Ascending aorta (tissue), 2 donors: ENCODE measurements at regions not wholly inside any gene's neighbourhood (a gene's known extent, or its start where the extent isn't known, plus 50 kb on each side); places are given as distances from the start of the nearest gene placed in this dataset.

Experiments used
- DNase-seq, 2 donors: peaks; one replicate each; pipeline ENCODE4 v3.0.0-alpha.2; 2019; ENCODE audit warnings: low spot score in 2 of 2
- H3K27ac ChIP-seq, 2 donors: fragments of 200-600 bp; sonication (generic); one replicate each; pipeline ENCODE4 v1.5.1; 2016 to 2017; ENCODE audit warnings: mild to moderate bottlenecking in 1 of 2
- H3K27me3 ChIP-seq: fragments of 200-600 bp; sonication (generic); one replicate; pipeline ENCODE4 v1.5.1; 2017
- H3K36me3 ChIP-seq, 2 donors: fragments of 200-600 bp; sonication (generic); one replicate each; pipeline ENCODE4 v1.5.1; 2016
- H3K4me1 ChIP-seq, 2 donors: fragments of 200-600 bp; sonication (generic); one replicate each; pipeline ENCODE4 v1.5.1; 2016 to 2017; ENCODE audit warnings: mild to moderate bottlenecking in 1 of 2
- H3K4me3 ChIP-seq, 2 donors: fragments of 200-600 bp; sonication (generic); one replicate each; pipeline ENCODE4 v1.5.1; 2016 to 2017; ENCODE audit warnings: mild to moderate bottlenecking in 1 of 2
- H3K9me3 ChIP-seq, 2 donors: fragments of 200-600 bp; sonication (generic); one replicate each; pipeline ENCODE4 v1.5.1; 2016
- intact Hi-C: fragments of 100-400 bp; cut with DNase I; formaldehyde crosslinking; loops from one replicate; pipeline ENCODE4 v1.15.1; 2023
- TF ChIP-seq, protein P1 (sequence below), 3 experiments: fragments of 200-600 bp in 2 of 3; fragments of 450-650 bp in 1 of 3; sonication (generic) in 2 of 3; IDR thresholded peaks; one replicate each; pipeline ENCODE4 v1.5.1; 2016 to 2019; ENCODE audit warnings: antibody characterized with exemption in 3 of 3, mild to moderate bottlenecking in 1 of 3, moderate library complexity in 1 of 3

- intact Hi-C loops = no loop called here
- H3K27me3 ChIP-seq = no peaks in the 10 kb centered on the region
- no peaks in the 10 kb centered on the region for H3K4me1 ChIP-seq
- no peaks in the 10 kb centered on the region for H3K36me3 ChIP-seq
- TF ChIP-seq, protein P1, sequence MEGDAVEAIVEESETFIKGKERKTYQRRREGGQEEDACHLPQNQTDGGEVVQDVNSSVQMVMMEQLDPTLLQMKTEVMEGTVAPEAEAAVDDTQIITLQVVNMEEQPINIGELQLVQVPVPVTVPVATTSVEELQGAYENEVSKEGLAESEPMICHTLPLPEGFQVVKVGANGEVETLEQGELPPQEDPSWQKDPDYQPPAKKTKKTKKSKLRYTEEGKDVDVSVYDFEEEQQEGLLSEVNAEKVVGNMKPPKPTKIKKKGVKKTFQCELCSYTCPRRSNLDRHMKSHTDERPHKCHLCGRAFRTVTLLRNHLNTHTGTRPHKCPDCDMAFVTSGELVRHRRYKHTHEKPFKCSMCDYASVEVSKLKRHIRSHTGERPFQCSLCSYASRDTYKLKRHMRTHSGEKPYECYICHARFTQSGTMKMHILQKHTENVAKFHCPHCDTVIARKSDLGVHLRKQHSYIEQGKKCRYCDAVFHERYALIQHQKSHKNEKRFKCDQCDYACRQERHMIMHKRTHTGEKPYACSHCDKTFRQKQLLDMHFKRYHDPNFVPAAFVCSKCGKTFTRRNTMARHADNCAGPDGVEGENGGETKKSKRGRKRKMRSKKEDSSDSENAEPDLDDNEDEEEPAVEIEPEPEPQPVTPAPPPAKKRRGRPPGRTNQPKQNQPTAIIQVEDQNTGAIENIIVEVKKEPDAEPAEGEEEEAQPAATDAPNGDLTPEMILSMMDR (IDR thresholded peaks at IDR 0.05) = no peak
- no peak for DNase-seq
- H3K4me3 ChIP-seq = no peak overlapping the region
- no peaks in the 10 kb centered on the region for H3K9me3 ChIP-seq
- H3K27ac ChIP-seq = no peak overlapping the region
These were observed 189.3 kb upstream of the LRP1B start for GRCh38 chr2:142320067-142320466.

DNA sequence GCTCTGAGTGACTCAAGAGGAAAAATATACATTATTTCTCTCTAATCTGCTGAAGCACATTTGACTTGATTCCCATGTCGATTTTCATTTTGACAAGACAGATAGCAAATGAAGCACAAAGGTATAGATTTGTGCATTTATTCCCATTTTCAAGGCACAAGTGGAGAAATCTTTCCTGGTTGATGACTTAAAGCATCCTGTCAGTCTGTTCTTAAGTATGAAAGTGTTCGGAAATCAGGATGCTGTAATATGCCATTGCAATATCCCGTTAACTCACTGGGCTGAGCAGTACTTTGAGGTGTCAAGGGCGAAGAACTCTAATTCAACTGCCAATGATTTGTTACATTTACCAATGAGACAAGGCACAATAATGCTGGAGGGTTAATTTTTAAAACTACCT is 185.2 kb upstream of the LRP1B start:
- no peaks in the 10 kb centered on the region for H3K9me3 ChIP-seq
- H3K36me3 ChIP-seq = no peaks in the 10 kb centered on the region
- no peak overlapping the region for H3K27ac ChIP-seq
- no peaks in the 10 kb centered on the region for H3K4me1 ChIP-seq
- TF ChIP-seq, protein P1 (IDR thresholded peaks at IDR 0.05) = no peak
- no peak overlapping the region for H3K4me3 ChIP-seq
- intact Hi-C loops = no loop called here
- no peaks in the 10 kb centered on the region for H3K27me3 ChIP-seq
- DNase-seq = no peak

DNA sequence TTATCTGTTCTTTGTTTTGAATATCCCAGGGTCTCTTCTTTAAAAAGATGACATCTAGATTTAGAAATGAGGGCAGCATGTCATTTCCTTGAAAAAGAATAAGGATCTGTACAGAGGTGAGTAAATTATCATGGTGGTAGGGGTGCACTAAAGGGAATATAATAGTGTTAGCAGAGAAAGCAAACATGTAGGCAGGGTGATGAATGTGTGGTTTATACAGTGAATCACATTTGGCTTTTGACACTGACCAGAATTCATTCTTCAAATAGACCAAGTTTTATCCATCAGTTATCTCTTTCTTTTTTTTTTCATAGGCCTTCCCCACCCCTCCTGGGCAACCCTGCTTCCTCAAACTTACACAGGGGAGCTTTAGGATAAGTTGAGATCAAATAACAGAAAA is 184.5 kb upstream of the LRP1B start:
- H3K4me3 ChIP-seq = no peak overlapping the region
- DNase-seq = no peak
- no peaks in the 10 kb centered on the region for H3K9me3 ChIP-seq
- TF ChIP-seq, protein P1 (IDR thresholded peaks at IDR 0.05) = no peak
- H3K36me3 ChIP-seq = no peaks in the 10 kb centered on the region
- no peak overlapping the region for H3K27ac ChIP-seq
- H3K27me3 ChIP-seq = no peaks in the 10 kb centered on the region
- intact Hi-C loops = no loop called here
- H3K4me1 ChIP-seq = no peaks in the 10 kb centered on the region

DNA sequence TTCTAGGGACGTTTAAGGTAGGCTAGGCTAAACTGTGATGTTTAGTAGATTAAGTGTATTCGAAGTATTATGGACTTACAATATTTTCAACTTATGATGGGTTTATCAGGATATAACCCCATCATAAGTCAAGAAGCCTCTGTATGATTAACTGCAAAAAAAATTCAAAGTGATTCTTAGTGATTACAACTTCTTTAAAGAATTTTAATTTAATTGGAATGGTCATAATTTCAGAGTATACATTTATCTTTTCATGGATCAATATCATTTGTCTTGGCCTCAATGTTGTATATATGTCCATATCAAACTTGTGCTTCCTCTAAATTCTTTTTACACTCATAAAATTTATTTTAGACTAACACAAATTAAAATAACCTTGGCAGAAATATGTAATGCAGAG is 183.3 kb upstream of the LRP1B start:
- TF ChIP-seq, protein P1 (IDR thresholded peaks at IDR 0.05) = no peak
- Histone ChIP-seq H3K27me3 (no peaks in the 10 kb centered on the region), H3K36me3 (no peaks in the 10 kb centered on the region), H3K4me1 (no peaks in the 10 kb centered on the region), H3K4me3 (no peak overlapping the region), H3K9me3 (no peaks in the 10 kb centered on the region), H3K27ac (no peak overlapping the region)
- intact Hi-C loops = no loop called here
- DNase-seq = no peak

DNA sequence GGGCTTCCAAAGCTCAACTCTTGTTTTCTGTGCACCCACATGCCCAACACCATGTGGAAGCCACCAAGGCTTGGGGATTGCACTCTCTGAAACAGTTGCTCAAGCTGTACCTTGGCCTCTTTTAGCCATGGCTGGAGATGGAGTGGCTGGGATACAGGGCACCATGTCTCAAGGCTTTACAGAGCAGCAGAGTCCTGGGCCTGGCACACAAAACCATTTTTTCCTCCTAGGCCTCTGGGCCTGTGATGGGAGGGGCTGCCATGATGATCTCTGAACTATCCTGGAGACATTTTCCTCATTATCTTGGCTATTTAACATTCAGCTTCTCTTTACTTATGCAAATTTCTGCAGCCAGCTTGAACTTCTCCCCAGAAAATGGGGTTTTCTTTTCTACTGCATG is 179.7 kb upstream of the LRP1B start:
- TF ChIP-seq, protein P1 (IDR thresholded peaks at IDR 0.05) = no peak
- Histone ChIP-seq H3K4me1 (no peaks in the 10 kb centered on the region), H3K27me3 (no peaks in the 10 kb centered on the region), H3K27ac (no peak overlapping the region), H3K4me3 (no peak overlapping the region), H3K9me3 (no peaks in the 10 kb centered on the region), H3K36me3 (no peaks in the 10 kb centered on the region)
- no peak for DNase-seq
- intact Hi-C loops = no loop called here

- no peak overlapping the region for H3K27ac ChIP-seq
- no peaks in the 10 kb centered on the region for H3K4me1 ChIP-seq
- H3K27me3 ChIP-seq = no peaks in the 10 kb centered on the region
- H3K4me3 ChIP-seq = no peak overlapping the region
- H3K36me3 ChIP-seq = no peaks in the 10 kb centered on the region
- intact Hi-C loops = no loop called here
- H3K9me3 ChIP-seq = no peaks in the 10 kb centered on the region
- TF ChIP-seq, protein P1 (IDR thresholded peaks at IDR 0.05) = no peak
- DNase-seq = no peak
These were observed 177.9 kb upstream of the LRP1B start for GRCh38 chr2:142308744-142309143.
